HUES64 (cell line): ENCODE measurements at regions not wholly inside any gene's neighbourhood (a gene's known extent, or its start where the extent isn't known, plus 50 kb on each side); places are given as distances from the start of the nearest gene placed in this dataset.
"Not testable (repeated sequence)": the region's sequence is repeated elsewhere in the genome, so short reads cannot be mapped to it uniquely, and the experiment has no call there.

Experiments used
- H3K27ac ChIP-seq: 2 replicates; pipeline ENCODE4 v1.7.0; 2013; ENCODE audit warnings: low read depth, low read length, inconsistent platforms
- H3K27me3 ChIP-seq: 2 replicates; pipeline ENCODE4 v1.6.1; 2013; ENCODE audit warnings: mild to moderate bottlenecking, low read length; ENCODE audit not compliant: insufficient read depth
- H3K36me3 ChIP-seq: 2 replicates; pipeline ENCODE4 v1.6.1; 2013; ENCODE audit warnings: mild to moderate bottlenecking, low read length; ENCODE audit not compliant: insufficient read depth
- H3K4me1 ChIP-seq: 2 replicates; pipeline ENCODE4 v1.6.1; 2013; ENCODE audit warnings: mild to moderate bottlenecking, low read length, moderate library complexity; ENCODE audit not compliant: insufficient read depth
- H3K4me3 ChIP-seq: 2 replicates; pipeline ENCODE4 v1.5.1; 2013; ENCODE audit warnings: mild to moderate bottlenecking, low read length, moderate library complexity
- H3K9ac ChIP-seq: 2 replicates; pipeline ENCODE4 v1.6.1; 2013; ENCODE audit warnings: mild to moderate bottlenecking, low read depth, low read length
- H3K9me3 ChIP-seq: 2 replicates; pipeline ENCODE4 v1.6.1; 2013; ENCODE audit warnings: low read depth, low read length; ENCODE audit not compliant: insufficient read depth
- WGBS: fragments of 150-250, 120-280 bp; methylation state at CpG from one replicate; pipeline ENCODE4 v1.1.7; 2013; ENCODE audit warnings: missing lambda C conversion rate; 5-methylcytosine and 5-hydroxymethylcytosine counted together

DNA sequence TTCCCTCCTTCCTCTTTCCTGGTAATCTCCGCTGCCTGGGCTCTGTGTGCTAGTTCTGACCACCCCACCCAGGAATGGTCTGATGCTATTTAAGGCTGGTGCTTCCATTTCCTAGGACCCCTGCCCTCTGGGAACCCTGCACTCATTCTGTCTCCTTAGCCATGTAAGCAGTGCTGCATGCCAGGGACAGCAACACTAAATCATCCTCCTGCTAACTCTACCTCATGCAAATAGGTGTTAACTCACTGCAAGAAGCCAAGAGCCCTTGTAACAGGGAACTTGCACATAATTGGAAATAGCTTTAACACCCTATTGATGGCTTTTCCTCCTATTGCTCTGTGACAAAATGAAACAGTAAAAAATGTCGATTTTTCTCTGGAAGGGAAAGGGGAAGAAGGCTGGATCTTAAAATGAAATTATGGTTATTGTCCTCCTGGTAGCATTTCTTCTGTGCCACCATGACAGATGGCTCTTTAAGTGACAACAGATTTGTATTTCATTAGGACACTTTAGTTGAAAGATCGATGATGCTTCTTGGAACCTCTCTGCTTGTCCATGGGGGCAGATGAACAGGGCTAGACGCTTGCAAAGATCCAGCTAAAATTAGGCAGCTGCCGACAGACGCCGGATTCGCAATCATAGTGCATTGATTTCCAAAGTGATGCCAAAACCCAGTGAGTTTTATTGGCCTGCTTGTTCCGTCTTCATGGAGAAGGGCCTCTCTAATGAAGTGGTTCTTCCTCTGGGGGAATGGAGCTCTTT, 551.7 kb downstream of the MATN1 start:
- Histone ChIP-seq H3K4me3 (no peak overlapping the region), H3K27me3 (no peaks in the 10 kb centered on the region), H3K9ac (no peak overlapping the region), H3K4me1 (no peaks in the 10 kb centered on the region; the same call in 1 of the 2 replicates), H3K9me3 (no peaks in the 10 kb centered on the region), H3K36me3 (no peaks in the 10 kb centered on the region), H3K27ac (no peak overlapping the region)
- WGBS, result 85% methylated on average over 9 of the region's 9 CpGs

DNA sequence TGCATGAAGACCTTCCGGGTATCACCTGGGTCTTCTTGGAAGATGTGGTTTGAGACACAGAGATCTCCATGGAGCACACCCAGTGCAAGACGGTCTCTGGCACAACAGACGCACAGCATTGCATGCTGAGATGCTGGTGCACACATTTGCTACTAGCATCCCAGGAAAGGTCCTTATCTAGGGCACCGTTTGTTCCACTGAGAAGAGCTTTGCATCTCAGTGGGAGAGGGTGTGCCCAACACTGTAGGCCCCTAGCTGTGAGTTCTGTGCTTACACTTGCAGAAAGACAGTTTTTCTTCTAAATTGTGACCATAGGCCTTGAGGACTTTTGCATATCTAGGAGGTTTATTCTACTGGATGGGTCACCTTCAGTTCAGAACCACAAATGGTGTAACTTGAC, 554.1 kb downstream of the MATN1 start:
- 82% methylated on average over 4 of the region's 4 CpGs for WGBS
- Histone ChIP-seq H3K9ac (no peak overlapping the region), H3K4me3 (no peak overlapping the region), H3K27me3 (no peaks in the 10 kb centered on the region), H3K27ac (no peak overlapping the region), H3K36me3 (no peaks in the 10 kb centered on the region), H3K4me1 (peaks cover 4% of the 10 kb centered on the region; the same call in 1 of the 2 replicates), H3K9me3 (no peaks in the 10 kb centered on the region)

DNA sequence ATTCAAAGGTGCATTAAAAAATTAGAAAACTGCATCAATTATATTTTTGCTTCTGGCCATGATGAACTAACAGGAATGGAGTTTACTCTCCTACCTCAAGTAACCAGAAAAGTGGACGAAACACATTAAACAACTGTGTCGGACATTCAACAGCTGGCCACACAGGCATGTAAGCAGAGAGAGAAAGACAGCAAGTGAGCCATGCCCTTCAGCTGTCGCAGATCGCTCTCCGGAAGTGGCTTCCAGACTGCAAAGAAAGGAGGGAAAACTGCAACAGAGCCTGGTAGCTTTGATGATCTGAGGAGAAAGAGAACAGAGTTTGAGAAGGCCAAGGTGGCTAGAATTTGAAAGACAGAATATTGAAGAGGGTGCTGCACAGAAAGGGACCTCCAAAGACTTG, 557.2 kb downstream of the MATN1 start:
- Histone ChIP-seq H3K36me3 (no peaks in the 10 kb centered on the region), H3K9ac (no peak overlapping the region), H3K4me1 (peaks cover 4% of the 10 kb centered on the region; the same call in 1 of the 2 replicates), H3K9me3 (no peaks in the 10 kb centered on the region), H3K27me3 (no peaks in the 10 kb centered on the region), H3K27ac (no peak overlapping the region), H3K4me3 (no peak overlapping the region)
- WGBS, result 92% methylated on average over 5 of the region's 5 CpGs

DNA sequence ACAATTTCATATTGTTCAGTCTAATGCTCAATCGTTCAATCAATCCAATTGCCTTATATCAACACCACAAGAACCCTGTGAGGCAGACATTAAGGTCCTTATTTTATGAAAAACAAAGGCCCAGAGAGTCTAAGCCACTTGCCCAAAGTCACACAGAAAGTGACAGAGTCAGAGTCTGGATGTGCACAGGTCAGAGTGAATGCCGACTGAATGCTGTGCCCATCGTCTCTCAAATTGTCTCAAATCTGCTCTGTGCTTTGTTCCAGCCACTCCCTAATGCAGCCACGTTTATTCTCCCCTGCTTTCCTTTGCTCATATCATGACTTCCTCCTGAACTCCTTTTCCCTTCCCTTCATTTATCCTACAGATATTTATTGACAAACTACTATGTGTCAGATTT, 558.3 kb downstream of the MATN1 start:
- no peak overlapping the region for H3K27ac ChIP-seq
- no peaks in the 10 kb centered on the region for H3K27me3 ChIP-seq
- no peaks in the 10 kb centered on the region for H3K9me3 ChIP-seq
- no peaks in the 10 kb centered on the region for H3K36me3 ChIP-seq
- 90% methylated on average over 4 of the region's 4 CpGs for WGBS
- H3K9ac ChIP-seq, result no peak overlapping the region
- peaks cover 4% of the 10 kb centered on the region; the same call in 1 of the 2 replicates for H3K4me1 ChIP-seq
- no peak overlapping the region for H3K4me3 ChIP-seq

DNA sequence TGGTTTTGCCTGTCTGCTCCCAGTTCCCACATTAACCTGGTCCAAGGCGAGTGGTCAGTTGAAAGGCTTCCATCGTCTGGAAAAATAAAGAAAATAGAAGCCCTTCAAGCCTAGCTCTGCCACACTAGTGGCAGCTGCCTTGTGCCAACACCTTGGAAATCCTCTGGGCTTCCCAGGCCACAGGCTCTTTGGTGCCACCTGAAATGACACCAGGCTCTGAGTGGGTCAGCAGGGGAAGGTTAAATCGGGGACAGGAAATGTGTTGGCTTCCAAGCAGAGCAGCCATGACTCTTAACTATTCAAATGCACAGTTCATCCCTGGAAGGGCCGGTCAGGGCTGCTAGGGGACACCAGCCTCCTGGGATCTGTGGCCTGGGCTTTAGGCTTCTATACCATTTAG, 558.7 kb downstream of the MATN1 start:
- Histone ChIP-seq H3K4me3 (no peak overlapping the region), H3K27me3 (no peaks in the 10 kb centered on the region), H3K4me1 (peaks cover 4% of the 10 kb centered on the region; the same call in 1 of the 2 replicates), H3K36me3 (no peaks in the 10 kb centered on the region), H3K27ac (no peak overlapping the region), H3K9me3 (no peaks in the 10 kb centered on the region), H3K9ac (no peak overlapping the region)
- WGBS, result 80% methylated on average over 4 of the region's 4 CpGs

DNA sequence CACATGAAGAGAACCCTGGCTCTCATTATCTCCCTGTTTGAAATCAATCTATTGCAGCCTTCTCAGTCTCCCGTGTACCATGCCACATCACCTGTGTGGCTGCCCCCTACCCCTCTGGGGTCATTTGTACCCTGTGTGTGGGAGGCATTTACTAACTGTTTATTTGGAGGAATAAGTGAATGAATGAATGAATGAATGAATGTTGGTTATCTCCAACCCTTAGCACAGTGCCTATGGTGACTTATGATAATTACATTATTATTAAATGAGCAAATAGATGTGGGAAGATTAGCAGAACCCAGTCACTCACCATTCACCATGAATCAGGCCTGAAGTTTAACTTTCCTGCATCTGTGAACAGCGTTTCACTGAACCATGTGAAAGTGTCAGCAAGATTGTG, 560.8 kb downstream of the MATN1 start:
- Histone ChIP-seq H3K4me3 (no peak overlapping the region), H3K9me3 (no peaks in the 10 kb centered on the region), H3K9ac (no peak overlapping the region), H3K27ac (no peak overlapping the region), H3K36me3 (no peaks in the 10 kb centered on the region), H3K4me1 (peaks cover 12% of the 10 kb centered on the region), H3K27me3 (no peaks in the 10 kb centered on the region)
- 95% methylated on average over 2 of the region's 2 CpGs for WGBS

DNA sequence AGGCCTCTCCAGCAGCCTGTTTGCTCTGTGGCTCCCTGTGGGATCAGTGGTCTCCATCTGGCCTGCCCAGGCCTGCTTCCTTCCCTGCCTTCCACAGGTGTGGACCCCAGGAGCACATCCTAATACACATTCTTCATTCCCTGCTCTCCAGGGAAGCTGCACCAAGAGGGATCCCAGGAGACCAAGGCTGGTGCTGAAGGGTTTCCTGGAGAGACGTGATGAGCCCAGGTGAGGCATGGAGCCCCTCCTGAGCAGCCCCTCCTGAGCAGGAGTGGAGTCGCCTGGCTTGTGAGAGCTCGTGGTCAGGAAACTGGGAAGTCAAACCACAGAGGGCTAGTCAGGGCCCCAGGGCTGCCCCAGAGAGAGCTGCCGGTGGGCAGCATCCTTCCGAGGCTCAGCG, 561.4 kb downstream of the MATN1 start:
- WGBS, result 85% methylated on average over 6 of the region's 6 CpGs
- Histone ChIP-seq H3K27ac (no peak overlapping the region), H3K9ac (no peak overlapping the region)

DNA sequence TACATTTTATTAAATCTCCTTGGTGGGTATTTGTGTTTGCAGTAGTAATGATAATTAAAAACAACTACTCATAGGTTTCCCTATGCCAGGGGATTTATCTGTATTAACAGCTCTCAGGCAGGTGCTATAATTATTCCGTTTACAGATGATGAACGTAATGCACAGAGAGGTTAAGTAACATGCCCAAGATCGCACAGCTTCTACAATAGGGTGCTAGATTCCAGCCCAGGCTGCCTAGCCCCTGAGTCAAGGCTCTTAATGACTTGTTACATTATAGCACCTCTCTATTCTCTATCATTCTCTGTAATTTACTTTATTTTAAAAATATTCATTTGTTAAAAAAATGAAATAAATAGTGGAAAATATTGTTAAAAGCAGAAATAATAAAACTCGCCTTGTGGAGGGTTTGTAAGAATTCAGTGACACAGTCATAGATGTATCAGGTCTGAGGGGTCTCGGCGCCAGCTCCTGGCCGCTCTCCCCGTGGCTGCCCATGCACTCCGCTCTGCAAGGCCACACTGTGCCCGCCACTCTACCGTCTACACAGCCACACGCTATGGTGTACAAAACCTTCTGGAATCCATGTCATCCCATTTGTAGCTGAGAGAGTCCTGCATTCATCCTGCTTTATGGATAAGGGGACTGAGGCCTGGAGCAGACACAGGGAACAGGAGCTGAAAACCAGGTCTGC, 562.2 kb downstream of the MATN1 start:
- 0 out of 2 replicates have a peak, but pooled peaks cover 3% of the 10 kb centered on the region for H3K9me3 ChIP-seq
- no peak overlapping the region for H3K9ac ChIP-seq
- no peak overlapping the region for H3K4me3 ChIP-seq
- peaks cover 15% of the 10 kb centered on the region for H3K4me1 ChIP-seq
- H3K27ac ChIP-seq, result no peak overlapping the region
- 88% methylated on average over 12 of the region's 12 CpGs for WGBS
- H3K36me3 ChIP-seq, result no peaks in the 10 kb centered on the region
- no peaks in the 10 kb centered on the region for H3K27me3 ChIP-seq

More for the DNA sequence above, 561.4 kb downstream of the MATN1 start:
- Histone ChIP-seq H3K36me3 (no peaks in the 10 kb centered on the region), H3K27me3 (no peaks in the 10 kb centered on the region), H3K4me1 (peaks cover 18% of the 10 kb centered on the region), H3K9me3 (no peaks in the 10 kb centered on the region), H3K4me3 (no peak overlapping the region)

DNA sequence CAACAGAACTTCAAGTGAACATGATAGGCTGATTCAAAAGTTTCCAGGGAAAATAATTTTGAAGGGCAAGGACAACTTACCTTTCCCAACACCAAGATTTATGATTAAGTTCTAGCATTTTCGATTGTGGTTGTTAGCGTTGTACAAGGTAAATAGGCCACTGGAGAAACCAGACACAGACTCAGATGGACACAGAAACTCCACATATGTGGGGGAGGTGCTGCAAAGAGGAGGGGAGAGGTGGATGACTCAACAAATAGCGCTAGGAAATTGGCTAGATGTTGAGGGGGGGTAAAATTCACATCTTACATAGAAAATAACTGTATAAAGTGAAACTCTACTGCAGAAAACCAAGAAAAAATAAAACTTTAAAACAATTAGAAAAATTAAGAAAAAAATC, 564.4 kb downstream of the MATN1 start:
- peaks cover 19% of the 10 kb centered on the region for H3K4me1 ChIP-seq
- H3K4me3 ChIP-seq, result no peak overlapping the region
- no peak overlapping the region for H3K9ac ChIP-seq
- no peak overlapping the region for H3K27ac ChIP-seq
- H3K9me3 ChIP-seq, result 0 out of 2 replicates have a peak, but pooled peaks cover 3% of the 10 kb centered on the region
- no CpG with 5 or more reads among the region's 3 CpGs for WGBS
- no peaks in the 10 kb centered on the region for H3K36me3 ChIP-seq
- no peaks in the 10 kb centered on the region for H3K27me3 ChIP-seq

DNA sequence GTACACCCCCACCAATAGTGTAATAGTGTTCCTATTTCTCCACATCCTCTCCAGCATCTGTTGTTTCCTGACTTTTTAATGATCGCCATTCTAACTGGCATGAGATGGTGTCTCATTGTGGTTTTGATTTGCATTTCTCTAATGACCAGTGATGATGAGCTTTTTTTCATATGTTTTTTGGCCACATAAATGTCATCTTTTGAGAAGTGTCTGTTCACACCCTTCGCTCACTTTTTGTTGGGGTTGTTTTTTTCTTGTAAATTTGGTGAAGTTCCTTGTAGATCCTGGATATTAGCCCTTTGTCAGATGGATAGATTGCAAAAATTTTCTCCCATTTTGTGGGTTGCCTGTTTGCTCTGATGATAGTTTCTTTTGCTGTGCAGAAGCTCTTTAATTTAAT, 567.7 kb downstream of the MATN1 start:
- 92% methylated on average over 2 of the region's 2 CpGs for WGBS
- H3K27ac ChIP-seq, H3K36me3 ChIP-seq, H3K4me3 ChIP-seq, H3K9ac ChIP-seq, H3K27me3 ChIP-seq: not testable (repeated sequence)
- Histone ChIP-seq H3K9me3 (peaks cover 25% of the 10 kb centered on the region), H3K4me1 (peaks cover 25% of the 10 kb centered on the region)

DNA sequence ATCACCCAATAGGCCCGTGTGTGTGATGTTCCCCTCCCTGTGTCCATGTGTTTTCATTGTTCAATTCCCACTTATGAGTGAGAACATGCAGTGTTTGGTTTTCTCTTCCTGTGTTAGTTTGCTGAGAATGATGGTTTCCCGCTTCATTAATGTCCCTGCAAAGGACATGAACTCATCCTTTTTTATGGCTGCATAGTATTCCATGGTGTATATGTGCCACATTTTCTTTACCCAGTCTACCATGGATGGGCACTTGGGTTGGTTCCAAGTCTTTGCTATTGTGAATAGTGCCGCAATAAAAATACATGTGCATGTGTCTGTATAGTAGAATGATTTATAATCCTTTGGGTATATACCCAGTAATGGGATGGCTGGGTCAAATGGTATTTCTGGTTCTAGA, 568.1 kb downstream of the MATN1 start:
- peaks cover 25% of the 10 kb centered on the region for H3K4me1 ChIP-seq
- H3K27ac ChIP-seq, H3K27me3 ChIP-seq, H3K9ac ChIP-seq, H3K36me3 ChIP-seq, H3K4me3 ChIP-seq: not testable (repeated sequence)
- H3K9me3 ChIP-seq, result peaks cover 25% of the 10 kb centered on the region
- WGBS, result 87% methylated on average over 2 of the region's 3 CpGs
